Omental fat pad (tissue), 3 donors: ENCODE measurements at regions not wholly inside any gene's neighbourhood (a gene's known extent, or its start where the extent isn't known, plus 50 kb on each side); places are given as distances from the start of the nearest gene placed in this dataset.

Experiments
- ATAC-seq: fragments of 150-250 bp; one replicate; pipeline ENCODE4 v1.9.1; 2016; ENCODE audit warnings: mild to moderate bottlenecking, moderate library complexity; ENCODE audit not compliant: low FRiP score
- DNase-seq: peaks from one replicate; pipeline ENCODE4 v3.0.0-alpha.2; 2019; ENCODE audit warnings: low spot score
- TF ChIP-seq, protein P1 (sequence below), 3 donors: fragments of 450-650 bp; IDR thresholded peaks; one replicate each; pipeline ENCODE4 v1.5.1; 2016 to 2017; ENCODE audit warnings: antibody characterized with exemption in 3 of 3, mild to moderate bottlenecking in 3 of 3, moderate library complexity in 2 of 3

DNA sequence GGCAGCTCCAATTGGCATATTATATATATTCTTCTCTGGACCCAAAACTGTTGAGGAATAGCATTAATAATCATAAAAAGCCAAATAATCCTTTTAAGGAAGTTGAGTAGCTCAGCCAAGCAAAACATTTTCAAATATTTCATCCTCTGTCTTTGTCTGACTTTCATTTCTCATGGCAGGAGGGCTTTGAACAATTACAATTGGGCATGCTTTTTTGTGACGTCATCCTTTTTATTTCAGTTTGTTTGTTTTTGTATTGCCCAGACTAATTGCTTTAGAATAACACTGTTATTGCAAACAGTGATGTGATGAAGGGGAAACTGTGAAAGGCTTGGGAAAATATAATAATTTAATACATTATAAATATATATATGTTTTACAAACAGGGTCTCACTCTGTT lies 65.2 kb upstream of the MAP1B start:
- DNase-seq (no peak), ATAC-seq (no peak)
- TF ChIP-seq, protein P1, sequence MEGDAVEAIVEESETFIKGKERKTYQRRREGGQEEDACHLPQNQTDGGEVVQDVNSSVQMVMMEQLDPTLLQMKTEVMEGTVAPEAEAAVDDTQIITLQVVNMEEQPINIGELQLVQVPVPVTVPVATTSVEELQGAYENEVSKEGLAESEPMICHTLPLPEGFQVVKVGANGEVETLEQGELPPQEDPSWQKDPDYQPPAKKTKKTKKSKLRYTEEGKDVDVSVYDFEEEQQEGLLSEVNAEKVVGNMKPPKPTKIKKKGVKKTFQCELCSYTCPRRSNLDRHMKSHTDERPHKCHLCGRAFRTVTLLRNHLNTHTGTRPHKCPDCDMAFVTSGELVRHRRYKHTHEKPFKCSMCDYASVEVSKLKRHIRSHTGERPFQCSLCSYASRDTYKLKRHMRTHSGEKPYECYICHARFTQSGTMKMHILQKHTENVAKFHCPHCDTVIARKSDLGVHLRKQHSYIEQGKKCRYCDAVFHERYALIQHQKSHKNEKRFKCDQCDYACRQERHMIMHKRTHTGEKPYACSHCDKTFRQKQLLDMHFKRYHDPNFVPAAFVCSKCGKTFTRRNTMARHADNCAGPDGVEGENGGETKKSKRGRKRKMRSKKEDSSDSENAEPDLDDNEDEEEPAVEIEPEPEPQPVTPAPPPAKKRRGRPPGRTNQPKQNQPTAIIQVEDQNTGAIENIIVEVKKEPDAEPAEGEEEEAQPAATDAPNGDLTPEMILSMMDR (IDR thresholded peaks at IDR 0.05): no peak

DNA sequence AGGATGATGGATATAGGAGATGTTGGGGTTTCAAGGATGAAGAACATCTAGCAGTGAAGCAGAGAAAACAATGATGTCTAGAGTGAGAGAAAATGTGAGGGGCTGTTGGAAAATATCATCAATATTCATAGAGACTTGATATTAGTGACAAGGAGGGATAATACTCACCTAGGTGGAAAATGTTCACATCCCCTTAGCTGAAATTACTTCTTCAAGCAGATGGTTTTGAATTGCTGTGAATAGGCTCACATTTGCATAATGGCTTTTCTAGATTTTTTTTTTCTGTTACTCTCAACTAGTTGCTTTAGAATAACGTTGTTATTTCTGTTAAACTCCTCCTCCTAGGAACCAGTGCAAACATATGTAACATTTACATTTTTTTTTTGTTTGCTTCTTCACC lies 61.6 kb upstream of the MAP1B start:
- TF ChIP-seq, protein P1 (IDR thresholded peaks at IDR 0.05): no peak
- ATAC-seq: no peak
- no peak for DNase-seq

DNA sequence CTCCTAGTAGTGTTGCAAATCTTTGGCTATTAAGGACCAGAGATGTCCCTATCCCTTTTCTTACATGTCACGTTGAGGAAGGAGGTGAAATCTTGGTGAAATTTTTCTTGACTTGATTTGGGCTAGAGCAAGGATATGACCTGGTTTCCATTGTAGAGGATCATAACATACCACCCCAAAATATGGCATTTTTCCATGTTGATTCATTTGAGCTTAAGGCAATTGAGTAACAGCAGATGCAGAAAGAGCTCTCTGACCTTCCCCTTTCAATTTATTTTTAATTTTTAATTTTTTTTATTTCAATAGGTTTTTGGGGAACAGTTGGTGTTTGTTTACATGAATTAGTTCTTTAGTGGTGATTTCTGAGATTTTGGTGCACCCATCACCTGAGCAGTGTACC lies 61.2 kb upstream of the MAP1B start:
- ATAC-seq: no peak
- DNase-seq: no peak
- TF ChIP-seq, protein P1 (IDR thresholded peaks at IDR 0.05): no peak

DNA sequence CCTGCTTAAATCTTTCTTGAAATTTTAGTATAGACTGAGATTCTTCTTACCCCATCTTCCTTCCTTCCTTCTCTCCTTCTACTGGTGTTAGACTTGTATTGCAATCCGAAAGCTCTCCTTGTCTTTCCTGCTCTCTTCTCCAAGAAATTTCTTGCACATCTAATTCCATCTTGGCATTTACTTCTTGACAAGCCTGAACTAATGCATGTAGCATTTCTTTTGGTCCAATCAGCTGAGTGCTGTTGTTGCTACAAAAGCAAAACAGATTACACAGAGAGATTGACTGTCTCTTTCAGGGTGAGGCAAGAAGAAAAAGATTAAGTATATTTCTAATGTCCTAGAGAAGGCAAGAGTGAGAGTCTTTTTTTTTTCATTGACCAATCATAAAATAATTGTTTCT lies 51.6 kb upstream of the MAP1B start:
- TF ChIP-seq, protein P1 (IDR thresholded peaks at IDR 0.05): no peak
- no peak for ATAC-seq
- DNase-seq: no peak
